HG03521 (cell line): ENCODE measurements at regions not wholly inside any gene's neighbourhood (a gene's known extent, or its start where the extent isn't known, plus 50 kb on each side); places are given as distances from the start of the nearest gene placed in this dataset.

Source experiments
- ATAC-seq: cut with Tn5 transposase; IDR thresholded peaks from one replicate; pipeline ENCODE4 v1.9.1; 2021; ENCODE audit warnings: mild to moderate bottlenecking, moderate library complexity; ENCODE audit not compliant: unreplicated experiment

DNA sequence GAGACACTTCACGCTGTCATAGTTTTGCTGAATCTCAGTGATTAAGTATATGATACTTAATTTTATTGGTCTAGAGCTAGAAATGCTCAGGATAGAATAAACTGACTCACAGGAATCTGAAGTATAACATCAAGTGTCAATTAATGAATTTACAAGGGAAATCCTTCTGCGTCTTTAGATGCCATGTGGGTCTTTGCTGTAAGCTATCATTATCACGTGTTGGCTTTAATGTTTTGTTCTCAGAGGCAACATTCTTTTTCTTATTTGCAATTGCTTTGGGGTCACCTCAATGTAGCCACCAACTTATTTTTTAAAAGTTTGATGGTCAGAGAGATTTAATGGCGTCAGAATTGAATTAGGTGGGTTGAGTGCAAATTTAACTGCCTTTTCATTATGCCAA is 680.1 kb upstream of the PTBP2 start:
- no peak for ATAC-seq

DNA sequence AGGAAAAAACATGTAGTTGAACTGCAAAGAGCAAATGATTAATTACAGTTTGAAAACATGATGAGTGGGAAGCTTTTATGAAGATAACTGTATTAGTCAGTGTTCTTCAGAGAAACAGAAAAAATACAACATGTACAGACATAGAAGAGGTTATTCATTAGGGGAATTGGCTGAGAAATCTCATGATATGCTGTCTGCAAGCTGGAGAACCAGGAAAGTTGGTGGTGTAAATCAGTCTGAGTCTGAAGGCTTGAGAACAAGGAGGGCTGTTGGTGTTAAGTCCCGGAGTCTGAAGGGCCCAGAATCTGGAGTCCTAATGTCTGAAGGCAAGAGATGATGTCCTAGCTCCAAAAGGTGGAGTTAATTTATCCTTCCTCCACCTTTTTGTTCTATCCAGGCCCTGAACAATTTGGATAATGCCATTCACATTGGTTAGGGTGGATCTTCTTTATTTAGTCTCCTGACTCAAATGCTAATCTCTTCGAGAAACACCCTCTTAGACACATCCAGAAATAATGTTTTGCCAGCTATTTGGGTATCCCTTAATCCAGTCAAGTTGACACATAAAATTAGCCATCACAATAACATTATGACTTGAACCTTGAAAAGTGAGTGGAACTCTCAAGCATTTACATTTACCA is 672.9 kb upstream of the PTBP2 start:
- no peak for ATAC-seq

DNA sequence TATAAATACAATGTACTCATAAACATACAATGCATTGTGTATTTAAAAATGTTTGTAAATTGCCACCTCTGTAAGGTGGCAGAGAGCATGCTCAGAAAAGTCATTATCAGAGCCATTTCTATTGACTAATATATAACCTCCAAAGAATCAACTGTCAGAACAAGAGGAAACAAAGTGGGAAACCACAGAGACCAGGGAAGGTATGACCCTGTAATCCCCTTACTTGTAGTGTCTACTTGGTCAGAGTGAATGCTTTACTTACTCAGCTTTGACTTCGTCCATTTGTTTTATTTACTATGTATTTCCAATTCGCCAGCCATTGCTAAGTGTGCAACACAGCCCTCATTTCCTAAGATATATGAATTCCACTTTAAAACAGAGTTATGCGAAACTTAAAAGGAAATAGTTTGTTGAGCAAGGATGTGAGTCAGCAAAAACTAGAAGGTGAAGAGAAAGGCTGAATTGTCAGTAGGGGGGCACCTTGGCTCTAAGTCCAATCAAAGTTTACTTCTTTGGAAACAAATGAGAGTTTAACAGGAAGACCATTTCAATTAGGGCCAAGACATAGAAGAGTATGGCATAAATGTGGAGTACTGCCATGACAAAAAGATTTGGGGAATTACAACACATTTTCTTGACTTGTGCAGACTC is 671.7 kb upstream of the PTBP2 start:
- ATAC-seq: no peak

DNA sequence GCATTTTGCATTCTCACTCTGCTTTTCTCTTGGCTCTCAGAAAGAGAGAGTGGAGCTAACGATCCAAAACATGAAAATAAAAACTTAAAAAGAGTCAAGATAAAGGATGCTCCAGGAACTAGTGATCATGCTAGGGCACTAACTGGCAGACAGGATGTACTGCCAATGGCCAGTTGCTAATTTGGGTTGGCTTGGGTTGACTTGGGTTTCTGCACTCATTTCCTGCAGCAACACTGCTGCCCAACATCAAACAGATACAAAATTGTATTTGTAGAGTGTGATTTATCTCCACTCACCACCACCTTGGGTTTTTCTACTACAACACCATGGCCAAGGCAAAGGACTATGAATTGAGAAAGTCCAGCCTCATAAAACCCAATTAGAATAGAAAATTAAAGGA is 662.3 kb upstream of the PTBP2 start:
- ATAC-seq: no peak

DNA sequence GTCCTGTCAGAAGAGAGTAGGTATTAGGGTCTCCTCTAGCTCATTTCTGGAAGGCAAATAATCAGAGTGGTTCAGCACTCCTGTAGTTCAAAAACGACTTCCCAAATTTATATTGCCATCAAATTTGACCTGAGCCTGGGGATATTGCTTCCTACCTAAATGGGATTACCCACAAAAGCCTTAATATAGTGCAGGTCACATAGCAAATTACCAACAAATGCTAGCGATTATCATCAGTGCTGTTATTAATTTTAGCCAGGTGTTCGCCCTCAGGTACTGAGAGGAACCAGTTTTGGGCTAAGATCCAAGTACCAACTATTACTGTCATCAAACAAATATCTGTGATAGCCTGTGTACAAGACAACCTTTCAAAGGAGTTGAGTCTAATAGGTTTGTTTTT is 661.8 kb upstream of the PTBP2 start:
- no peak for ATAC-seq

DNA sequence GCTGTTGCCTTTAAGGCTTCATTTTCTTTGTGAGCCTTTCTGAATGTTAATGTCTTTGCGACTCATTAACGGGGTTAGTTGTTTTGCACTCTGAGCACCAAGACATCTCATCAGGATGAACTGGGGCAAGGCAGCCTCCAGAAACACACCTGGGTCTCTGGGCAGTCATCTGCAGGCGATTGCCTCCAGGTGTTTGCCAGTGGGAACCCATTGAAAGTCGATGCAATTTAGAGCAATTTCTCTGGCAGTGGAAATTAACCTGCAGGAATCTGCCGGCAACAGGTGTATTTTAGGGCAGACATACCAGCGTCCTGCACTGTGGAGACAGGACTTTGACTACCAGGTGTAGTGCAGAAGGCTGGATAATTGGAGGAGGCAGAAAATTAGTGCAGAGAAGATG is 661.0 kb upstream of the PTBP2 start:
- no peak for ATAC-seq

DNA sequence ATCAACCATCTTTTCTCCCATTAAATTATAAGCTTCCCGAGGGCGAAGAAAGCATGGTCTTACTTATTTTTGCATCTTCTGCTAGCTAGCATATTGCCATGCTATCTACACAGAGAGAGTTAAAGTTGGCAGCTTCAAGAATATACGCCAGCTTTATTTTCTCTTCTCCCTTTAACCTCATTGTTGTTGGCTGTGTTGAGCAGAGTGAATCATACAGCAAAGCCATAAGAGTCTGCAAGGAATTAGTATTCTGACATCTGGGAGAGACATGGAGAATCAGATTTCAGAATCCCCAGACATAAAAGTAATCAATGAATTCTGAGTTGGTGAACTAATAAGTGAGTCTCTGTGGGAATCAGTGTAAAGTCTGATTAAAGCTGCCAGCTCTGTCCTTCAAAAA is 649.6 kb upstream of the PTBP2 start:
- no peak for ATAC-seq

DNA sequence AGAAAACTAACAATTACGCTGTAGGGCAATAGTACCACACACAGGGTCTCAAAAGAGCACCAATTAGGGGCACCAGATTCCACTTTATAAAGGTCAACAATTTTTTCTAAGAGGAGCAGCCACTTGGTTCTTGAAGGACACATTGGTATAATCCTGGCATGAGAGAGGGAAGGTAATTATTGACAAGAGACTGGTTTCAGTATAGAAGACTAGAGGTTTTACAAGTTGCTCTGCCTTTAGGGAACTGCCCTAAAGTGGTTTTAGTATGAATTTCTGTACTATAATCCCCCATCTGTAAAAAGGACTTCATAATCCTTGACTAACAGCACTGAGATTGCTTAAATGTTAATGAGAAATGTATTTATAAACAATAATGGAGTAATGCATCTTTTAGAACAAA is 648.5 kb upstream of the PTBP2 start:
- no peak for ATAC-seq

DNA sequence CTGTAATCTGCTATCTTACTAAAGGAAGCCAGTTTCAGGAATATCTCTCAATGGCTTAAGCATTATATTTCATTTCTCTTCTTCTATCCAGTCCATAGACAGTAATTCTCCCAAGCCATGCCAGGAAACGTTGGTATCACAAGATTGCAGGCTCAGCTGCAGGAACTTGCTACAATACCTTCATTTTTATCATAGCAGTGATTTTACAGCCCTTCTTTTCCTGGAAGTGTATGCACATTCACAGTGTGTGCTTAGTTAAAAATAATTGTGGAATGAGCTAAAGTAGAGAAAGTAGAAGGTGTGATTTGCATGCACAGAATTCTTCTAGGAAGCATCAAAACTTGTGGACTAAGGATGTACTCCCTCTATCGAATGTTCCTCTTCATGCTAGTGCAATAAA is 647.2 kb upstream of the PTBP2 start:
- ATAC-seq: no peak

DNA sequence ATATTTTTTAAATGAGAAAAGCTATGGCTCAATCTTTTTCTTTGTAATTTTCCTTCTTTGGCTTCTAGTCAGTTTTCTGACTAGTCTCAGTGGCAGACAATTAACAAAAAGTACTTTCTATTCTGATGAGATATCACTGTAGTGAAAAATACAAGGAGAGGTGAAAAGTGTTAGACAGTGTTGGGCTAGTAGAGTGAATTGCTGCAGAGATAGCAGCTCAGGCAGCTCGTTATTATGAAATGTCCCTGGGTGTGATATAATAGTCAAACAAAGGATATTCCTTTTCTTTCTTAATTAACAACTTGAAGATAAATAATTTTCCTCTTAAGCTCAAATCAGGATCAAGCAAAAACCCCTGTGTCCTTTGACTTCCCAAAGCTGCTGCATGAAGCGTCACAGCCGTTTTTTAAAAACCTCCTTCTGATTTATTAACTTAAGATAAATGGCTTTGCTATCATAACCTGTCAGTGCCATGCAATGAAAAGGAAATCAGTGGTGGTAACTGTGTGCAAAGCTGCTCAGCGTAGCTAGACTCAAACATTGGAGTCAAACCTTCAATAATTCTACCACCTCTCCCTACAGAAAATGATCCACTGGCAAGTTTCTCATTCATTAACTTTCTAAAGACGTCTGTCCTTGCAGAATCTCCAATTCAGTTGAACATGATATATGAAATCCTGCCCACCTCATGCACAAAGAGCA is 646.6 kb upstream of the PTBP2 start:
- no peak for ATAC-seq

DNA sequence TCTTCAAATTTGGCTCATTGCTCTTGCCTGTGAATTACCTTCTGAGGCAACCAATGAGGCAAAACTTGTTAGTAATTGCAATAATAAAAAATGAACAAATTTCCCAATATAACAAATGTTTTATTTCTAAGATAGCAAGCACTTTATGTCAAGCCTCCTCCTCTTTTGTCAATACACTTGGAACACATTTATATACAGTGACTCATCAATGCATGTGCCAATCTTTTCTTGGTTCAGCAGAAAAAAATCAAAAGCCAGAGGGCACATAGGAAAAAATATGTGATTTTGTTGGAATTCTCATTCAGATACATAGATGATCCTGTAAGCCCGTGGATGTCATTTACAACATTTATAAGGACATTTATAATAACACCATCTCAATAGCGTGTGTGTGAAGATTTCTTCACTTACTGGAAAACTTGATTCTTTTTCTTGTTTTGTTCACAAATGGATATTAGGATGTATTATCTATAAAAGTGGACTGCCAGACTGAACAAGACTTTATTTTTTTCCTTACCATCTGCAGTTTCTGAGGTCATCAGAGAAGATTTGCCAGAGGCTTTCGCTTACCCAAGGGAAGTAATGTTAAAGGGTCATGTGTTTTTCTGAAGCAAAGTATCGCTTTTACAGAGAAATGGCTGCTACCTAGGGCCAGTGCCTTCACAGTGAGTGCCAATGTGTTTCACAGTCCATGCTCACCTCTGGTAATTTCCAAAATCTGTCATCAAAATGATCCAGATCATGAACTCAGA is 645.7 kb upstream of the PTBP2 start:
- no peak for ATAC-seq

DNA sequence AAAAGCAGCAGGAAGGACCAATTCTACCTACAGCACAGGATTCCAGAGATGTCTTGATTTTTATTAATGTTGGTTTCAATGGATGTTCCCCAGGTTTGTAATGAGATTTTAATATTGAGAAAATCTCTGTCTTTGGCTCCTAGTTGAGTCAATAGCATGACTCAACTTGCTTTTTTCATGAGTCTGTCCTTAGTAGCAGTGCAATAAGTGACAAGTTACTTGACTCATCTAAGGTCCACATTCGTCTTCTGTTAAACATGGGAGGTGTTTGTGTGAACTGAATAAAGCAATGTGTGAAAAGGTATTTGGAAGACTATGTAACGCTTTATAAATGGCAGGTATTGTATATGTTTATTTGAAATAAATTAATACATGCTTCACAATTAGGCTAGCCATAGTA is 645.0 kb upstream of the PTBP2 start:
- no peak for ATAC-seq

DNA sequence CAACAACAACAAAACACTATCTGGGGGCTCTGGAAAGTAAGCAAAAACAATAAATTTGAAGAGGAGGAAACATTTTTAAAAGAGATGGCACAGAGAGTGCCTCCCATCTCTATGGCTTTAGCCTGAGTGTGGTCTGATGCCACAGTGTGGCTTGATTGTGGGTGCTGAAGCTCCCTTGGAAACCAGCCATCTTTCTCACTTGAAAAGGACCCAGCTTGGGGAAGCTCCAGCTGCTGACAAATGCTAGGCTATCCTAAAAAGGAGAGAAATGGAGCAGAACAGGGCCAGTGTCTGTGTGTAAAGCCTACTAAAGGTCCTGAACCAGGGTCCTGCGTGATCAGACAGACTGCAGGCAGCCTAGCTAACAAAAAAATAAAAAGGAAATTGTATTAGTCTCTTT is 642.0 kb upstream of the PTBP2 start:
- ATAC-seq: no peak

DNA sequence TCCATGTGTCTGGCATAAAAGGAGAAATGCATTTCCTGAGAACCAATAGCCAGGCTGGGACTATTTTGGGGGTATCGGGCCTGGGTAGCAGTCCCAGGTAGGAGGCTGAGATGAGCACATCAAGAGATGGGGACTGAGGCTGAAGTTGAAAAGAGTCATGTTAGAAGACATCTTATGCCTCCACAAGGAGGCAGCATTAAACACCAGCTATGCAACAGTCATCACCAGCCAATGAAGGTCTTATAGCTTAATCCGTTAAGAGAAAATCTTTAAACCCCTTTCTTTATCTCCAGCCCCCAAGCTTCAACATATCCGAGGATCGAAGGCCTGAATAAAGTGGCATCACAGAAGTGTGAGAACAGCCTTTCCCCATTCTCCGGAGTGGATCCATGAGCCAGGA is 640.7 kb upstream of the PTBP2 start:
- ATAC-seq: no peak

DNA sequence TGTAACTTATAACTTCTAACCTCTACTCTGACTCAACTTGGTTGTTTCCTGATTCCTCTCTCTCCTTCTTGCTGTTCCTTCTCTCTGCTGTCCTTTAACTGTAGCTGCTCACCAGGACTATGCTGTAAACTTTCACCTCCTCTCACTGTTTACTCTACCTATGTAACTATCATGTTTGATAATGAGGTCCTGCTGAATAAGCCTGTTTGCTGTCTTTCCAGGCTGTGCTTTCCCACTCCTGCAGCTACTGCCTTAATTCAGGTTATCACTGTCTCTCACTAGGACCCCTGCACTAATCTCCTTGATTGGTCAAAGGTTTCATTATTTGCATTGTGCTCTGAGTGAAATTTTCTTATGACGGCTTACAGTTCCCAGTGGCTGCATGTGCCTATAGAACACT is 633.9 kb upstream of the PTBP2 start:
- no peak for ATAC-seq

DNA sequence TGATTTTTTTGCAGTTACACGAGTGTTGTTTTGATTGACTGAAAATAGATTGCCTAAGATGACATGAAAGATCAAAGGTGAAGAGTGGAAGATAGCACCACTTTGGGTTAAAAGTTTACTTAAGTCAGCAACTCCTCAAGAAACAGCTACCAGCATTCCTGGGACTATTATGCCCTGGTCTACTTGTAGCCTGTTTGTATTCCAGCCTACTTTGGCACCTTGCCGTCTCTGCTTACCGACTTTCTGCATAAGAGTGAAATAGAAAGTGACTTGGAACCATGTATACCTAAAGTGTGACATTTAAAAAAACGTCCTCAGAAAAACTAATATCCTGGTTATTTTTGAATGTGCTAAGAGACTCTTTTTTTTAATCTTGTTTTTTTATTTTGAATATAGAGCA is 631.5 kb upstream of the PTBP2 start:
- ATAC-seq: no peak

DNA sequence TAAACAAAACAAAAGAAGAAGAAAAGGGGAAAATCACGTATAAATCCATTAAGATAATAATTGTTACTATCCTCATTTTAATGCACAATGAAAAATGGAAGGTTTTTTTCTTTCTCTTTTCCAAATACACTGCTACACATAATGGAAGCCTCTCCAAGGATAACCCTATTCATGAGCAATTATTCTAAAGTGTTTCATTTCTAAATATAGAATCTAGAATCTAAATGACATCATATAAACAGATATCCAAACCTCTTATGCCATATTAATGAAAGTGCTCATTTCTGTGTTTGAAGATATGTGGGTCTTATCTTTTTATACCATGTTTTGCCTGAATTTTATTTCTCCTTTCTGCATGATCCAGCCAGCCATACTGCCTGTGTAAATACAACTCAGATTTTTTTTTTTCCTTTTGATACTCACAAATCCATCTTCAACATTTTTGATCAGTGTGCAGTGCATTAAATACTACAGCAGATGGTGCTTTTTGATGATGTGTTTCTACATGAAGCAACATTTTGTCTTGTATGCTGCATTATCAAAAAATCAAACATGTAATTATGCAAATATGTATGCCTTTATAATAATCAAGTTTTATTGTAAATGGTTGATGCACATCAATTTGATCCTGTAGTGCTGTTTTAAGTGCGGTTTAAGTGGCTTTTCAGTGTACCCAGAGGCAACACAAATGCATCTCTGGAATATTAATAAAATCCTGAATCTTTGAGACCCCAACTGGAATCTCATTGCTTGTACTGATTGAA is 625.6 kb upstream of the PTBP2 start:
- no peak for ATAC-seq

DNA sequence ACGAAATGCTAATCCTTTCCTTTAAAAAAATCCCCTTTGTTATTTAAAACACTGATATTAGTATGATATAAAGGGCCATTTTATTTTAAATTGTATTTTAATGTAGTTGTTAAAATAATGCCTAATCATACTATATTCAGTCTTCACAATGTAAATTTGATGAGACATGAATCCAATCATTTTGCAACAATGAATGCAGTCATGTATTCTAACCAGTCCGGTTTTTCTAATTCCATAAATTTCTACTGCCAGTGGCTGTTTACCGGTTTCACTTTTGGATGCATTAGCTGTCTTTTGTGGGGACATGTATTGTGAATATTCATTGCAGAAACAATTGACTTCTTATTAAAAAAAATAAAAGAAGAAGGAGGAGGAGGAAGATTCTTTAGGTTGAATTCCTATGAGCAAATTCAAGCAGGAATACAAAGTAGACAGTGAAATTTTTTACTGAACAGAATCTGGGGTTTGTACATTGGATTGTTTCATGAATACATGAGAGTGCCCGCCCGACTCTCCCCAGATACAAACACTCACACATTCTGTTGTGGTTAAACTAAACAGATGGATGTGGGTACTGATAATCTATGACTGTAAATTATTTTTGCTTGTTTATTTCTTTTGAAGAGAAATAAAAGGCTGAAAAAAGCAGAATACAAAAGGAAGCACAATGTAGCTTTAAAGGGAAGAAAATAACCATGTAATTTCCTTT is 624.8 kb upstream of the PTBP2 start:
- ATAC-seq: no peak

DNA sequence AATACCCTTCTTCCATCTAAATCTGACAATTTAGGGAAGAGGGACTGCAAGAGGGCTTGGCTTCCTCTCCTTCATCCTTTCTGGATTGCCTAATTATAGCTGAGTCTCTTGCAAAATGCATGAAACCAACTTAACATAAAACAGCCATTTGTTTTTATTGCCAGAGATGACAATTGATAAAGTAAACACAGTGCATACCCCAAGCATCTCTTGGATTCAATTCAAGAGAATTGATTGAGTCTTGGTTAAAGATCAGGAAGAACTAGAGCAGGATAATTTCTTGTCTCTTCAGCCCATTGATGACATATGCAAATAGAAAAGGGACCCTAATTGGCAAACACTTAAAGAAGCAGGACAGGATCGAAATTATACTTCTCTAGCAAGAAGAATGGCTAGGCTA is 617.1 kb upstream of the PTBP2 start:
- no peak for ATAC-seq

DNA sequence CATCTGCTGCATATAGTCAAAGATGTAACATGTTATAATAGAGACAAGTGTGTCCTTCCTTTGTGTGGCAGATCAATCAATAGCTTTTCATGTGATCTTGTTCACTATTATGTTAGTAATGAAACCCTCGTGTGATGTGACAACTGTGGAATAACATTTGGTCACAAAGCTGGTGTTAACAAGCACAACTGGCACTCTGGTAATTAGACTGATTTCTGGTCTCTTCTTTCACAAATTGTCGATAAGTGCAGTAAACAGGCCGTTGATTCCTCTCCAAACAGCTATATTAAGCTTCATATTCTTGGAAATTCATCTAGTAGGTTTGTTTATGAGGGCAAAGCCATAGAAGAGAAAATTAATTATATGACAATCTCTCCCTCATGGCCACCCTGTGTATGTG is 616.7 kb upstream of the PTBP2 start:
- ATAC-seq: no peak
